Ovary (tissue), 7 donors: ENCODE measurements at regions not wholly inside any gene's neighbourhood (a gene's known extent, or its start where the extent isn't known, plus 50 kb on each side); places are given as distances from the start of the nearest gene placed in this dataset.

Experiments
- DNase-seq, 5 donors: peaks; one replicate each; pipeline ENCODE4 v3.0.0-alpha.2; 2019 to 2020
- H3K27ac ChIP-seq, 2 donors: fragments of 200-600 bp; one replicate each; pipeline versions ENCODE4 v1.5.1 to v1.8.0; 2019 to 2022
- H3K27me3 ChIP-seq: fragments of 200-600 bp; one replicate; pipeline ENCODE4 v1.8.0; 2022
- H3K36me3 ChIP-seq: fragments of 200-600 bp; sonication (generic); one replicate; pipeline ENCODE4 v1.5.1; 2019
- H3K4me1 ChIP-seq: one replicate; pipeline ENCODE4 v1.8.1; 2013; ENCODE audit warnings: mild to moderate bottlenecking, moderate library complexity; ENCODE audit not compliant: insufficient read depth
- H3K4me3 ChIP-seq: fragments of 200-600 bp; sonication (generic); one replicate; pipeline ENCODE4 v1.5.1; 2017
- H3K9me3 ChIP-seq, 2 donors: fragments of 200-600 bp in 1 of 2; sonication (generic) in 1 of 2; one replicate each; pipeline versions ENCODE4 v1.5.1 to v1.8.1; 2013 to 2019; ENCODE audit warnings: mild to moderate bottlenecking in 1 of 2, moderate library complexity in 1 of 2
- EP300 ChIP-seq: sonication (generic); formaldehyde crosslinking; IDR thresholded peaks from one replicate; pipeline ENCODE4 v1.6.1; 2017; ENCODE audit warnings: antibody characterized with exemption
- POLR2A ChIP-seq: fragments of 450-650 bp; IDR thresholded peaks from one replicate; pipeline ENCODE4 v1.6.1; 2017; ENCODE audit warnings: antibody characterized with exemption, mild to moderate bottlenecking, moderate library complexity
- WGBS, 3 donors: extraction: QIAGEN DNeasy Blood & Tissue Kit in 1 of 3; methylation state at CpG; one replicate each; pipeline versions ENCODE4 v1.1.5 to v1.1.7; 2013 to 2017; 5-methylcytosine and 5-hydroxymethylcytosine counted together
- intact Hi-C, 4 donors: fragments of 100-400 bp; cut with DNase I; formaldehyde crosslinking; loops; one replicate each; pipeline versions ENCODE4 v1.11.0 to v1.15.1; 2022 to 2023
- TF ChIP-seq, protein P1 (sequence below), 3 donors: fragments of 450-650 bp in 2 of 3; fragments of 200-600 bp in 1 of 3; IDR thresholded peaks; one replicate each; pipeline versions ENCODE4 v1.5.1 to v1.8.0; 2016 to 2022; ENCODE audit warnings: antibody characterized with exemption in 3 of 3, mild to moderate bottlenecking in 1 of 3
- donor health status: DM: no; HTN: no; CAD: no; lungs with moderate emphysema.
- donor health status: DM: no; HTN: no; CAD: no.
- donor health status: Bipolar disorder and iron deficiency.
- donor health status: DM: no; HTN: no; CAD: no.
- donor health status: DM: yes; HTN: yes; CAD: no.

DNA sequence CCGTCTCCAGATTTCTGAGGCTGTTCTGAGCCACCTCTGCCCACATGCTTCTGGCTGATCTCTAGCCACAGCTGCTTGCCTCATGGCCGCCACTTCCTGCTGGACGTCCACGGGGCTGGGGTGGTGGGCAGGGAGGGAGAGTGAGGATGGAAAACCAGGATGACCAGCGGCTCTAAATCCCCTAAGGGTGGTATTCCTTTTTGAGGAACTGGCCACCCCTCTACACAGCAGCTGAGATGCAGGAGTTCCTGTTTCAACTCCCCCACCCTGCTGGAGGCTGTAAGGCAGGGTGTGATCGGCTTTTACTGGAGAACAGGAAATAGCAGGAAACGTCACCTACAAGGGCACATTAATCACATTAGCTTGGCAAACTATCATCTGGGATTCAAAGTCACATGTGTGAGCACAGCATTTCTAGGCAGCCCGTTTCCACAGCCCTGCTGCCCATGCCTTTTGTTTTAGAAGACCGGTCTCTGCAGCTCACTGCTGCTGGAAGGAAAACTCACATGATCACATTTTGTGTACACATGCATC is 181.6 kb upstream of the ECI2 start:
- Histone ChIP-seq H3K27ac (no peak overlapping the region), H3K4me3 (no peak overlapping the region)

DNA sequence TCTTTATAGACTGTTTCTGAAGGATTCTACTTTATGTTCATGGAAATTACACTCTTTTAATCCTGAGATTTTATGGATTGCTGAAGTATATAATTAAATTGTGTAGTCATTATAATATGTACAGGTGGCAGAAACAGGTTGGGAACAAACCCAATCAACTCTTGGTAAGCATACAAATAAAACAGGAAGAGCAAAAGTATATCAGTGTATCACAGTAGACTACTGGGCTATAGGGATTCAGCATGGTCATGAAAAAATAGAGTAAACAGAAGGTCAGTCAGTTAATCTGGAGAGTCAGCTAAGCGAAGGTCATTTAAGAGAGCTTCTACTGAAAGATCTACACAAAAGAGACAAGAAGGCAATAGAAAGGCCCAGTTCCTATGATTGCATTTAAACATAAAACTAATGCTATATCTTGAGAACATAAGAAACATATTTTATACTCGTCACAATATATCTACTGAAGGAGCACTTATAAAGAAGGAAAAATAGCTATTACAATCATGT is 178.9 kb upstream of the ECI2 start:
- intact Hi-C loops = no loop called here
- WGBS, 3 donors = 46 to 66% (median 49%) methylated on average over 2 of the region's 2 CpGs
- TF ChIP-seq EP300 = no peak
- no peak for TF ChIP-seq POLR2A
- Histone ChIP-seq H3K27me3 (no peaks in the 10 kb centered on the region), H3K9me3 (no peaks in the 10 kb centered on the region), H3K36me3 (no peaks in the 10 kb centered on the region), H3K27ac (no peak overlapping the region), H3K4me1 (no peaks in the 10 kb centered on the region), H3K4me3 (no peak overlapping the region)
- no peak for DNase-seq

More for the DNA sequence above, 181.6 kb upstream of the ECI2 start:
- TF ChIP-seq, protein P1, sequence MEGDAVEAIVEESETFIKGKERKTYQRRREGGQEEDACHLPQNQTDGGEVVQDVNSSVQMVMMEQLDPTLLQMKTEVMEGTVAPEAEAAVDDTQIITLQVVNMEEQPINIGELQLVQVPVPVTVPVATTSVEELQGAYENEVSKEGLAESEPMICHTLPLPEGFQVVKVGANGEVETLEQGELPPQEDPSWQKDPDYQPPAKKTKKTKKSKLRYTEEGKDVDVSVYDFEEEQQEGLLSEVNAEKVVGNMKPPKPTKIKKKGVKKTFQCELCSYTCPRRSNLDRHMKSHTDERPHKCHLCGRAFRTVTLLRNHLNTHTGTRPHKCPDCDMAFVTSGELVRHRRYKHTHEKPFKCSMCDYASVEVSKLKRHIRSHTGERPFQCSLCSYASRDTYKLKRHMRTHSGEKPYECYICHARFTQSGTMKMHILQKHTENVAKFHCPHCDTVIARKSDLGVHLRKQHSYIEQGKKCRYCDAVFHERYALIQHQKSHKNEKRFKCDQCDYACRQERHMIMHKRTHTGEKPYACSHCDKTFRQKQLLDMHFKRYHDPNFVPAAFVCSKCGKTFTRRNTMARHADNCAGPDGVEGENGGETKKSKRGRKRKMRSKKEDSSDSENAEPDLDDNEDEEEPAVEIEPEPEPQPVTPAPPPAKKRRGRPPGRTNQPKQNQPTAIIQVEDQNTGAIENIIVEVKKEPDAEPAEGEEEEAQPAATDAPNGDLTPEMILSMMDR (IDR thresholded peaks at IDR 0.05) = no peak
- TF ChIP-seq POLR2A = peak; percentile 7
- no peak for TF ChIP-seq EP300
- H3K27me3 ChIP-seq = no peaks in the 10 kb centered on the region
- intact Hi-C loops = no loop called here
- no peaks in the 10 kb centered on the region for H3K4me1 ChIP-seq
- WGBS, 3 donors = 21 to 29% (median 22%) methylated on average over 9 of the region's 9 CpGs
- H3K9me3 ChIP-seq = no peaks in the 10 kb centered on the region
- peak in 1 of 5 donors; percentile 25 for DNase-seq
- no peaks in the 10 kb centered on the region for H3K36me3 ChIP-seq

DNA sequence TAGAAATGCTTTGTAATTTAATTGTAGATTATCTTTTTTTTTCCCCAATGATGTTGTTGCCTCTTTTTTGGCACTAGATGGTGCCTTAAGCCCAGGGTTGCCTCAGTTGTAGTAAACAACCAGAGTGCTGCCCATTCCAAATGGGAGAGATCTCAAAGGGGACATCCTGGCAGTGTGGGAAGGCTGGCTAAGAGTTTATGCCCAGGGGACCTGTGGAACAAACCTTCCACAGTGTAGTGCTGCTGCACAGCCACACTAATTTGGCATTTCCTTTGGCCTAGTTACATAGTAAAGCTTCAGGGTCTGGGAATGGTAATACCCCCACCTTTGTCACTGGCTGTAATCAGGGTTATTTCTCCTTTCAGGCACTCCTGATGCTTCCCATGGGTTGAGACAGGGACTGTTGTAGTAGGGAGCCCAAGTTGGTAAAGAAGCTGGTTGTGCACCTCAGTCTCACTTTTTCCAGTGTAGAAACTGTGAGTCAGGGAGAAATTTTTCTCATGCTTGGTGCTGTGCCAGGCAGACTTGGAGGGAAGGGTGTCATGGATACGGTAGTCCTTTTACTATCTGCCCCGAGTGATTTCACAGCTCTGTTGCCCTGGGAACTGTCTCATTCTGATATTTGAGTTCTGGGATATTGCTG is 177.8 kb upstream of the ECI2 start:
- H3K27me3 ChIP-seq = no peaks in the 10 kb centered on the region
- TF ChIP-seq, protein P1 (IDR thresholded peaks at IDR 0.05) = no peak
- TF ChIP-seq POLR2A (no peak), EP300 (no peak)
- intact Hi-C loops = no loop called here
- H3K9me3 ChIP-seq = no peaks in the 10 kb centered on the region
- no peak overlapping the region for H3K4me3 ChIP-seq
- no peak for DNase-seq
- no peaks in the 10 kb centered on the region for H3K36me3 ChIP-seq
- no peaks in the 10 kb centered on the region for H3K4me1 ChIP-seq
- WGBS, 3 donors = 4 to 16% (median 5%) methylated on average over 2 of the region's 2 CpGs
- H3K27ac ChIP-seq = no peak overlapping the region

DNA sequence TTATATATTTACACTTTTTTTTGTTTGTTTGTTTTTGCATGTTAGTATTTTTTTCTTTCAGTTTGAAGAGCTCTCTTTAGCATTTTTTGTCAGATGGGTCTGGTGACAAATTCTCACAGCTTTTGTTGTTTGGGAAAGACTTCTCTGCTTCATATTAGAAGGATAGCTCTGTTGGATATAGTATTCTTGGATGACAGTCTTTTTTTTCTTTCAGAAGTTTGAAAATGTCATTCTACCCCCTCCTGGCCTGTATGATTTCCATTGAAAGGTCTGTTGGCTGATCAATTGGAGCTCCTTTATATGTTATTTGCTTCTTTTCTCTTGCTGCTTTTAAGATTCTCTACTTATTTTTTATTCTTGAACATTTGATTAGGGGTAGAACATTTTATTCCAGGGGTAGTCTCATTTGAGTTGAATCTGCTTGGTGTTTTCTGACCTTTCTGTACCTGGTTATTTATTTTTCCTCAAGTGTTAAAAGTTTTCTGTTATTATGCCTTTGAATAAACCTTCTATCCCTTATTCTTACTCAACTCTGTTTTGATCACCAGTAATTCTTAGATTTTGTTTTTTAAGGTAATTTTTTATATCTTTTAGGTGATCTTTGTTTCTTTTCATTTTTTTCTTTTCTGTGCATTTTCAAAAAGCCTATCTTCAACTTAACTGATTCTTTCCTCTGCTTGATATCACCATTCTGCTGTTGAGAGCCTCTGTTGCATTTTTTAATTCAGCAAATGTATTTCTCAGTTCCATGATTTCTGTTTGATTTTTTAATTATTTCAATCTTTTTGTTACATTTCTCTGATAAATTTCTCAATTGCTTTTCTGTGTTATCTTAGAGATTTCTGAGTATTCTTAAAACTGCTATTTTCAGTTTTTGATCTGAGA is 176.8 kb upstream of the ECI2 start:
- TF ChIP-seq POLR2A = no peak
- TF ChIP-seq EP300 = no peak
- TF ChIP-seq, protein P1 (IDR thresholded peaks at IDR 0.05) = no peak
- no peak overlapping the region for H3K27ac ChIP-seq
- intact Hi-C loops = no loop called here

More for the DNA sequence above, 176.8 kb upstream of the ECI2 start:
- H3K27me3 ChIP-seq = no peaks in the 10 kb centered on the region
- H3K36me3 ChIP-seq = no peaks in the 10 kb centered on the region
- DNase-seq = no peak
- no peaks in the 10 kb centered on the region for H3K9me3 ChIP-seq
- H3K4me1 ChIP-seq = no peaks in the 10 kb centered on the region
- no peak overlapping the region for H3K4me3 ChIP-seq
